Parathyroid adenoma (tissue), 2 donors: ENCODE measurements at regions not wholly inside any gene's neighbourhood (a gene's known extent, or its start where the extent isn't known, plus 50 kb on each side); places are given as distances from the start of the nearest gene placed in this dataset.

ENCODE experiments used
- H2AFZ ChIP-seq: fragments of 300-600 bp; sonication (generic); one replicate; pipeline ENCODE4 v1.7.0; 2017; ENCODE audit warnings: antibody characterized with exemption, mild to moderate bottlenecking
- H3K27ac ChIP-seq: fragments of 300-600 bp; sonication (generic); one replicate; pipeline ENCODE4 v1.7.0; 2017
- H3K27me3 ChIP-seq: fragments of 300-600 bp; sonication (generic); one replicate; pipeline ENCODE4 v1.7.0; 2017; ENCODE audit warnings: low read length; ENCODE audit not compliant: control insufficient read depth, insufficient read depth
- H3K36me3 ChIP-seq: fragments of 300-600 bp; sonication (generic); one replicate; pipeline ENCODE4 v1.7.0; 2017; ENCODE audit warnings: low read length; ENCODE audit not compliant: control insufficient read depth, insufficient read depth
- H3K4me1 ChIP-seq: fragments of 300-600 bp; sonication (generic); one replicate; pipeline ENCODE4 v1.7.0; 2017; ENCODE audit warnings: control low read depth
- H3K4me2 ChIP-seq: fragments of 300-600 bp; sonication (generic); one replicate; pipeline ENCODE4 v1.7.0; 2017; ENCODE audit warnings: low read length
- H3K4me3 ChIP-seq: fragments of 300-600 bp; sonication (generic); one replicate; pipeline ENCODE4 v1.7.0; 2017; ENCODE audit warnings: low read depth, low read length
- H3K79me2 ChIP-seq: fragments of 300-600 bp; sonication (generic); one replicate; pipeline ENCODE4 v1.7.0; 2017; ENCODE audit warnings: control low read depth
- H3K9ac ChIP-seq: fragments of 300-600 bp; sonication (generic); one replicate; pipeline ENCODE4 v1.7.0; 2017; ENCODE audit warnings: mild to moderate bottlenecking
- H3K9me3 ChIP-seq: fragments of 300-600 bp; sonication (generic); one replicate; pipeline ENCODE4 v1.7.0; 2017; ENCODE audit warnings: low read length; ENCODE audit not compliant: control insufficient read depth
- TF ChIP-seq, protein P1 (sequence below): fragments of 300-600 bp; sonication (generic); IDR thresholded peaks from one replicate; pipeline ENCODE4 v1.7.0; 2017; ENCODE audit warnings: antibody characterized with exemption, mild to moderate bottlenecking
- donor health status: primary hyperparathyroidism.

DNA sequence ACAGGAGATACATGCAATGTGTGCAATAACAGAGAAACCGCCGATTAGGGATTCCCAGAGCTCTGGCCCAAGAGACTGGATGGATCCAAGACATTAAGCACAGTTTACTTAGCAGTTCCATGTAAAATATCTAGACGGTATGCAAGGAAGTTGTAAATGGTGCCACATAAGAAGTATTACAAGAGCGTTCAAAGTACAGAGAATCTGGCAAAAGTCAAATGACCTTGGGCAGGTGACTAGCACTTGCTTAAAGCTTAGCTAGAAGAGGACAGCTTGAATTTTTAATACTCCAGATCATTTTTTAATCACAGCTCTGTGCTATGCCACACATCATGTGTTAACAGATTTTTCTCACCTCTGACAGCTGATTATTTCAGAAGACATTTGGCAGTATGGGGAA, 72.3 kb upstream of the TNPO1 start:
- H3K4me3 ChIP-seq: no peak overlapping the region
- no peaks in the 10 kb centered on the region for H3K36me3 ChIP-seq
- H3K9ac ChIP-seq: no peak overlapping the region
- H3K4me2 ChIP-seq: no peak overlapping the region
- no peaks in the 10 kb centered on the region for H3K79me2 ChIP-seq
- TF ChIP-seq, protein P1, sequence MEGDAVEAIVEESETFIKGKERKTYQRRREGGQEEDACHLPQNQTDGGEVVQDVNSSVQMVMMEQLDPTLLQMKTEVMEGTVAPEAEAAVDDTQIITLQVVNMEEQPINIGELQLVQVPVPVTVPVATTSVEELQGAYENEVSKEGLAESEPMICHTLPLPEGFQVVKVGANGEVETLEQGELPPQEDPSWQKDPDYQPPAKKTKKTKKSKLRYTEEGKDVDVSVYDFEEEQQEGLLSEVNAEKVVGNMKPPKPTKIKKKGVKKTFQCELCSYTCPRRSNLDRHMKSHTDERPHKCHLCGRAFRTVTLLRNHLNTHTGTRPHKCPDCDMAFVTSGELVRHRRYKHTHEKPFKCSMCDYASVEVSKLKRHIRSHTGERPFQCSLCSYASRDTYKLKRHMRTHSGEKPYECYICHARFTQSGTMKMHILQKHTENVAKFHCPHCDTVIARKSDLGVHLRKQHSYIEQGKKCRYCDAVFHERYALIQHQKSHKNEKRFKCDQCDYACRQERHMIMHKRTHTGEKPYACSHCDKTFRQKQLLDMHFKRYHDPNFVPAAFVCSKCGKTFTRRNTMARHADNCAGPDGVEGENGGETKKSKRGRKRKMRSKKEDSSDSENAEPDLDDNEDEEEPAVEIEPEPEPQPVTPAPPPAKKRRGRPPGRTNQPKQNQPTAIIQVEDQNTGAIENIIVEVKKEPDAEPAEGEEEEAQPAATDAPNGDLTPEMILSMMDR: no peak
- H3K27ac ChIP-seq: no peak overlapping the region
- no peaks in the 10 kb centered on the region for H3K4me1 ChIP-seq
- H3K9me3 ChIP-seq: no peaks in the 10 kb centered on the region
- no peaks in the 10 kb centered on the region for H3K27me3 ChIP-seq
- no peak overlapping the region for H2AFZ ChIP-seq

DNA sequence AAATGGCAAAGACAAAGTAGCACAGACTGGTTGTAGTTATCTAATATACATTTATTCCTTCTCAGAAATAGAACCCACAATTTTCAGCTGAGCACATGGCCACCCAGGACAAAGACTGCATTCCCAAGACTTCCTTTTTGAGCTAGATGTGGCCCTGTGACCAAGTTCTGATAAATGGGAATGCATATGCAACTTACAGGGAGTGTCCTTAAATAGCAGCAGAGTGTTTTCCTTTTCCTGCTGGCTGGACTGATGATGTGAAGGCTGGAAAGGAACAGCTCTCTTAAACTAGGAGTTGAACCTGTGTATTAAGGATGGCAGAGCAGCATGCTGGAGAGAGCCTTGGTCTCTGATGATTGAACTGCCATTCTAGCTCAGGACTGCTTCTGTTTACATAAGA, 74.7 kb upstream of the TNPO1 start:
- no peaks in the 10 kb centered on the region for H3K4me1 ChIP-seq
- no peak overlapping the region for H3K4me2 ChIP-seq
- no peaks in the 10 kb centered on the region for H3K36me3 ChIP-seq
- TF ChIP-seq, protein P1: no peak
- no peaks in the 10 kb centered on the region for H3K79me2 ChIP-seq
- no peak overlapping the region for H3K9ac ChIP-seq
- H2AFZ ChIP-seq: no peak overlapping the region
- no peak overlapping the region for H3K27ac ChIP-seq
- no peaks in the 10 kb centered on the region for H3K27me3 ChIP-seq
- H3K4me3 ChIP-seq: no peak overlapping the region
- no peaks in the 10 kb centered on the region for H3K9me3 ChIP-seq

DNA sequence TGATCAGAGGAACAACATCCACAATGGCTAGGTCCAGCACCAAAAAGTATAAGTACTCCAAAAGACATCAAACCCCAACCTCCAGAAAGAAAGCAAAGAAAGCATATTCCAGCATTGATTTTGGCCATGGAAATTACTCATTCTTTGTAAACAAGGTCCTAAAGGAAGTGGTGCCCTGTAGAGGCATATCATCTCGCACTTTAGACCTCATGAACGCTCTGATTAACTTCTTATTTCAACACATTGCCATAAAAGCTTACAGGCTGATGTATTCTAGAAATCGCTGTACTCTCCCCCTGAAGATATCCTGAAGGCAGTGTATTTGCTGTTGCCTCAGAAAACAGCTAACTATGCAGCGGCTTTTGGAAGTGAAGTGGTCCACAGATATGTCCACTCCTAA, 82.7 kb upstream of the TNPO1 start:
- H3K27ac ChIP-seq: no peak overlapping the region
- no peaks in the 10 kb centered on the region for H3K9me3 ChIP-seq
- no peak overlapping the region for H2AFZ ChIP-seq
- H3K27me3 ChIP-seq: no peaks in the 10 kb centered on the region
- TF ChIP-seq, protein P1: no peak
- no peaks in the 10 kb centered on the region for H3K4me1 ChIP-seq
- no peak overlapping the region for H3K4me2 ChIP-seq
- H3K79me2 ChIP-seq: no peaks in the 10 kb centered on the region
- no peak overlapping the region for H3K9ac ChIP-seq
- no peaks in the 10 kb centered on the region for H3K36me3 ChIP-seq
- H3K4me3 ChIP-seq: no peak overlapping the region

DNA sequence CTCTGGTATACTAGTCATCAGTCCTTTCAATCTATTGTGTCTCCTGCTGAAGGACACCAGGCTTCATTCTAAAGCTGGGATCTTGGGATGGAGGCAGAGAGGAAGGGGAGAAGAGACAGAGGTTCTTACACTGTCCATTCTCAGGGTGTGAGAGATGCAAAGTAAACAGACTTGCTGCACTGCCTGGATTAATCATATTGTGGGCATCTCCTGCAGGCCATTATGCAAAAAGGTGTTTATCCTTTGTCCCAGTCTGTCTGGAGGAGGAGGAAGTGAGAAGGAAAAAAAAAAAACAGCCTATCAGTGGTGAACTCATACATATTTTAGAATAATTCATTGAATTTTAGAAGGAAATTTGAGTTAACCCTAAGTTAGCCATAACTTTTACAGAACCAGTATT, 92.9 kb upstream of the TNPO1 start:
- no peaks in the 10 kb centered on the region for H3K27me3 ChIP-seq
- H3K27ac ChIP-seq: no peak overlapping the region
- no peak overlapping the region for H3K9ac ChIP-seq
- TF ChIP-seq, protein P1: no peak
- H3K4me3 ChIP-seq: no peak overlapping the region
- no peak overlapping the region for H2AFZ ChIP-seq
- no peaks in the 10 kb centered on the region for H3K79me2 ChIP-seq
- H3K4me1 ChIP-seq: peaks cover 3% of the 10 kb centered on the region
- no peaks in the 10 kb centered on the region for H3K9me3 ChIP-seq
- H3K36me3 ChIP-seq: no peaks in the 10 kb centered on the region
- no peak overlapping the region for H3K4me2 ChIP-seq

DNA sequence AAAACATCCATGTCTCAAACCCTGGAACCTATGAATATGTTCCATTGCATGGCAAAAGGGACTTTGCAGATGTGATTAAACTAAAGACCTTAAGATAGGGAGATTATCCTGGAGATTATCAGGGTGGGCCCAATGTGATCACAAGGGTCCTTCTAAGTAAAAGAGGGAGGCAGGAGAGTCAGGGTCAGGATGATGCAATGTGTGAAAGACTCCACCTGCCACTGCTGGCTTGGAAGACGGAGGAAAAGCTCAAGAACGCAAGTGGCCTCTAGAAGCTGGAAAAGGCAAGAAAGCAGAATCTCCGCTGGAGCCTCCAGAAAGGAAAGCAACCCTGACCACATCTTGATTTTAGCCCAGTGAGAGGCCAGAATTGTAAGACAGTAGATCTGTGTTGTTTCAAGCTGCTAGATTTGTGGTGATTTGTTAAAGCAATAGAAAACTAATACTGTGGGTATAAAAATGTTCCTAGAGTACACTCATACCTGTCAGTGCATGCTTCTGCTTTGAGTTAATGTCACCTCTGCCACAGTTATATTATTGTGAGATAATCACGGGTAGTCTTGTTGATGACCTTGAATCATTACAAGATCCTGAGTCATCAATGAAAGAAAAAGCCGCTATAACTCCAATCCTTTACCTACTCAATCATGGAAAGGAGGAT, 93.5 kb upstream of the TNPO1 start:
- H2AFZ ChIP-seq: no peak overlapping the region

More for the DNA sequence above, 93.5 kb upstream of the TNPO1 start:
- Histone ChIP-seq H3K9ac (no peak overlapping the region), H3K4me1 (peaks cover 3% of the 10 kb centered on the region), H3K79me2 (no peaks in the 10 kb centered on the region), H3K4me2 (no peak overlapping the region), H3K36me3 (no peaks in the 10 kb centered on the region), H3K27me3 (no peaks in the 10 kb centered on the region), H3K4me3 (no peak overlapping the region), H3K27ac (no peak overlapping the region), H3K9me3 (no peaks in the 10 kb centered on the region)
- TF ChIP-seq, protein P1: no peak
